Embryonic facial prominence (tissue), 1 donor: ENCODE measurements at regions not wholly inside any gene's neighbourhood (a gene's known extent, or its start where the extent isn't known, plus 50 kb on each side); places are given as distances from the start of the nearest gene placed in this dataset.

ENCODE experiments used
- DNase-seq: peaks from one replicate; pipeline ENCODE4 v3.0.0-alpha.2; 2016; ENCODE audit errors: extremely low spot score

DNA sequence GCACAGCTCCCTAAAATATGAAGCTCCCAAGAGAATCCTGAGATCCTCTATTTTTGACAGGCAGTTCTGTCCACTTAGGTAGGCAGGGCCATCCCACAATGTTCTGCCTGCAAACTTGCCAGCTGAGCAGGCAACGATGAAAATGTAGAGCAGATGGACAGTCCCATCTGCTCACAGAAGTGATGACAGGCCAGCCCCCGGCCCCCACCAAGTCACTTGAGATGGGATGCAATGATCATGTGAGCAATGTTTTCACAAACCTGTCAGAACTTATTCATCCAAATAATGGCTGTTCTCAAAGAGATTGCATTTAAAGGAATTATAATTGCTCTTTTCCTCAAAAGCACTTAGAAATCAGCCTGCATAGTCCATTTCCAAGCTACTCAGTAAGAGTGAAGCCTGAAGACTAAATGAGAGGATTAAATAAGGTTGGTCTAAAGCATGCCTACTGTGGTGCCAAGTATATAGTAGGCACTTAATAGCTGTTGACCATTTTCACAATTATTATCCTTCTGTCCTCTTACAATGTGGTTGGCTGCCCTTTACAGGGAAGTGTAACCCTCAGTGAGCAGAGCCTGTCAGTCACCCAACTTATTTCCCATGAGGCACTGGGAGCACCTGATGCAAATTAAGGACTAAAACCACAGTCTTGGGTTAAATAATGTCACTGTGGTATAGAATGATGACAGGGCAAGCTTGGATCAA lies 301.2 kb downstream of the FGFR2 start:
- DNase-seq, result no peak

DNA sequence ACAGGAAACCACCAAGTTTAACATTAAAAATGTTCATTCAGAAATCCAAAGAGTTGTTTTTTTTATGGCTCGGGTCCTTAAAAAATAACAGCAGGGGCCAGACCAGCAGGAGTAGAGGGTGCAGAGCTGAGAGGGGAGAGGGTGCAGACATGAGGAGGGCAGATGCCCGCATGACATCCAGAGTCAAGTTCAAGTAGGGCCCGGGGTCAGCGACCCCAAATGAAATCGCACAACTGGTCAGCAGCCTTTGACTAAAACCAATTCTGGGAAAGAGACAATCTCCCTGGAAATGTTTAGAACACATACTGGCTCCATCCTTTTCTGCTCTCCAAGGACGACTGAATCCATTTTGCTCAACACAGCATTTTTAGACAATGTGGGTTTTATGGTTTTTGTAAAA lies 297.5 kb downstream of the FGFR2 start:
- DNase-seq, result no peak

DNA sequence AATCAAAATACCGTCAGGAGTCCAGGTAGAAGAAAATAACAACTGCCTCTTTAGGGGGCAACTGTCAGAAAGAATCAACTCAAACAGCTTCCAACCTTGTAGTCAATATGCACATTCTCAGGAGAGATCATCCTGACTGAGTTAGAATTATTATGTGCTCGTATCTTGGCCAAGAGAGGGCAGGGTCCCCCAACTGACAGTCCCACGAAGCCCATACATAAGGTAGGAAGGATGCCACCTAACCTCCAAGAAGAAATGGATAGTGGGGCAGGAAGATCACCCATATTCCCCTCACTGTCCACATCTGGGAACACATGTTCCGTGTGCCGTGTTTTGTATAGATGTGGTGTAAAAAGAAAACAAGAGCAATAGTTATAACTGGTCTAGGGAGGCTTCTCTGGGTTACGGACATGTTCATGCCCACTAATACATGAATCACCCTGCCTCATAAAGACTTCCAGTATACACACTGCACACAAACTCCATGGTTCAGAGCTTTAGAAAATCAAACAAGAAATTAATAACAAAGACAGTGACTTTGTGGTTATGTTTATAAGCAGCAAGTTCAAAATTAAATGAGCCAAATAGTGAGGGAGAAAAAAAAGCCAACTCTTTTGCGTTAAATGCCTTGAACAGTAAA lies 295.6 kb downstream of the FGFR2 start:
- DNase-seq, result no peak

DNA sequence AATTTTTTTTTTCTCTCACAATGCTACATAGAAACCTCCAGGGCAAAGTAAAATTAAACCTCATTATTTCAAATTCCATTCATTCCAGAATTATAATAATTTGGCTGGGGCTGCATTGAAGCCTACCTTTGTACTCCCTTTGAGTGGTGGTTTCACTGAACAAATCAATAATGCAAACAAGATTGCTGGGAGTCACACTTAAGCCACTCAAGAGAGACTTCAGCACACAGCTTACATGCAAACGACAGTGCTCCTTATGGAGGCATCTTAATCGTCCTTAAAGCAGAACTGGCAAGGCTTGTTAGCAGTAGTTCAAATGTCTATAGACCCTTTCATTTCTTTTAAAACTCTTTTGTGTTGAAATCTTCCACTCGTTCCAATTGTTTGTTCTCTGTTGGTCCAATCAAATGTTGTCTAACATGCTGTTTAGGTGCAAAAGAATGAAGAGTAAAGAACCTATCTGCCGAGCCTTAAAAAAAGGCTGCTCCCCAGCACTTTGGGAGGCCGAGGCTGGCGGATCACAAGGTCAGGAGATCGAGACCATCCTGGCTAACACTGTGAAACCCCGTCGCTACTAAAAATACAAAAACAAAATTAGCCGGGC lies 294.9 kb downstream of the FGFR2 start:
- DNase-seq, result no peak

- DNase-seq, result no peak
Observed at GRCh38 chr10:121305066-121305465, 293.2 kb downstream of the FGFR2 start.

DNA sequence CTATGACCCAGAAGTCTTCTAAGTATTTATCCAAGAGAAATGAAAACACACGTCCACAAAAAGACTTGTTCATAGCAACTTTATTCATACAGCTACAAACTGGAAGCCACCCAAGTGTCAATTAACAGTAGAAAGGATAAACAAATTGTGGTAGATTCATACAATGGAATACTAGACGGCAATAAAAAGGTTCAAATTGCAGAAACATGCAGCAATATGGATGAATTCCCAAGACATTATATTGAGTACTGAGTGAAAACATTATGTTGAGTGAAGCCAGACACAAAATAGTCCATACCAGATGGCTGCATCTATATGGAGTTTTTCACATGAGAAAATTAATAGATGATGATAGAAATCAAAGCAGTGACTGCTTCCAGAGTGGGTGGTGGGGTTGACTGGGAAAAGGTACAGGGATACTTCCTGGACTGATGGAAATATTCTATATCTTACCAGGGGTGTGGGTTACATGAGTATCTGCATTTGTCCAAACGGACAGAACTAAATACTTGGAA lies 292.0 kb downstream of the FGFR2 start:
- DNase-seq, result no peak

DNA sequence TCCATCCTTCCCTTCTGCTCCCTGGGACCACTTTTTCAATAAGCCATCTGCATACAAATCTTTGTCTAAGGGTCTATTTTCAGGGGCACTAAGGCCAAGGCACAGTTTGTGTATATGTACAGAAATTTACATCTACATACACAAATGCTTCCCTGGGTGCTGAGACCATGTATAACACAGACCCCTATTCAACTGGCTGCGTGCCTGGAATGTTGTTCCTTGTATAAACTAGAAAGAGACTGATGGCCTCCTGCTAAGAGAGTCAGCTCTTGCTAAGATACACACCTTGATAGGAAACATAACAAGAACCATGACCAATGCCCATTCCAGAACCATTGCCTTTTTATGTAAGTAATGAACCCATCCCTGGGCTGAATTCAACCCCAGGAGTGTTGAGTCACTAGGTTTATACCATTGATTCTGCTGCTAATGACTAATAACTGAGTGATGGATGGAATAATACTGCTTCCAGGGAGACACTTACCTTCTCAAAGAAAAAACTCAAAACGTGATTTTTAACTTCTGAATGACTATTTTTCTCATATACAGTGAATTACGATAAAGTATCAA lies 290.7 kb downstream of the FGFR2 start:
- DNase-seq, result no peak

DNA sequence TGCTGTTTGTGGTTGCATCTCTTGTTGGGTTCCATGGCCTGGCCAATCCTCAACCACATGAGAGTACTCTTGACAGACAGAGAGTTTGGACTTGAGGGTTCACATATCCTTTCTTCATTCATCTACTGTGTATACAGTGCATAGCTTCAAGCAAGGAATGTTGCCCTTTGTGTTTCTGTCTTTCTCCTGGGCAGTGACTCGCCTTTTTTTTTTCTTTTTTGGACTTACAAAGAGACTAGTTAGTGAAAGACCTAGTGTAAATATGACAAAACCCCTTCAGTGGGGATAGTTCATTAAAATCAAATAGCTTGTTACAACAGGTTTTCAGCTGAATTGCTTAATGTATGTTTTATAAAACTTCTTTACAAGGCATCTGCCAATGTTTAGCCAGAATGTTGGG lies 290.2 kb downstream of the FGFR2 start:
- no peak for DNase-seq

- DNase-seq, result no peak
Observed at GRCh38 chr10:121309164-121309563, 289.1 kb downstream of the FGFR2 start.

- DNase-seq, result no peak
Observed at GRCh38 chr10:121310151-121310711, 288.0 kb downstream of the FGFR2 start.

DNA sequence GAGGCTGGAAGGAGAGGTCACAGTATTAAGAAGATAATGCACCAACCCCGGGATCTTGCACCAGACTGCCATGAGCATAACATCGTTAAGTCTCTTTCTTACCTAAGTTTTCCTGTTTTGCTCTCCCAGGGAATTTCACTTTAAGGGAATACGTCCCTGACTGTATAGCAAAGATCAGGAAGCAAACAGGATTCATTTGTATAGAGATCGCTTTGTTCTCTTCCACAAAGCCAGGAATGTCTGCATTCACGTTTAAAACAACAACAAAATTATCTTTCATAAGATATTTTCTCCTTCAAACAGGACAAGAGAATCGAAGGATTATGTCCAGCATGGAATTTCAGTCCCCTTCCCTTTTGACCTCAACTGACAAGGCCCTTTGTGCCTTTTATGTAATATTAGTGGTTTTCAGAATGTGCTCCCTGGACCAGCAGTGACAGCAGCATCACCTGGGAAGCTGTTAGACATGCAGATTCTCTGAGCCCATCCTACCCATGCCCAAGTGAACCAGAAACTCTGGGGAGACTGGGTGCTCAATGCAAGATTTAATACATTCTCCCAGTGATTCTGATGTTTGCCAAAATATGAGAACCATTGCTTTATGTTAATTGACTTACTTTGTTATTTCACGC lies 286.3 kb downstream of the FGFR2 start:
- no peak for DNase-seq

GRCh38 chr10:121312587-121312986 lies 285.7 kb downstream of the FGFR2 start:
- DNase-seq, result no peak

DNA sequence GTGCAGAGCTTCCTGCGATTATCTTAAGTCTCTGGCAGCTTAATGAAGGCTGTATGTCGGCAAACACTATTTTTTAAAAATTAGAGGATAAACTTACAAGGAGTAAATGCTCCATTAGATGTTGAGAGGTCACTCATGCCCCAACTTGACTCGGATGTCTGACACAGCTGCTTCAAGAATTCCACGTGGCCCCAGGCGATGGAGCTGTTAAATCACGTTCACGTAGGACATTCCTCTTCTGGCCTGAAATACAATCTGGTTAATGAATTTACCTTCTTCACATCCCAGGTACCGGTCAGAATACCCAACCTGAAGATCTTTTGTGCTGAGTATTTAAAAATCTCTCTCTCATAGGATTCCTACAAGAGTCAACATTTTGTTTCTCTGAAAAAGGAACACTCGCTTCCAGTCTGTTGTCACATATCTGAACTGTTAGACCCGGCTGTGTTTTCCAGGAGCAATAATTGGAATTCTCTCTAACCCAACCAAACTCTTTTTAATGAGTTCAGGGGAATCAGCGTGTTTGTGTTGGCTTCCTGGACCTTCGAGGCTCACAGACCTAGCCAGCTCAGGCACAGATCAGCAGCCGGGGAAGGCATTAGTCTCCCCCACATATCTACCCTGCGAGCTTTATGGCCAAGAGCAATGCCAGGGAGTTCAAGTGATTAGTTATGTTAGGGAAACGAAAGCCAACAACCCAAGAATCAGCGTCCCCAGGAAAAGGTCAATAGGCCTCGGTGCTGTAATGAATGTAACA lies 284.9 kb downstream of the FGFR2 start:
- DNase-seq, result no peak

GRCh38 chr10:121316432-121316831 lies 281.8 kb downstream of the FGFR2 start:
- DNase-seq, result no peak

DNA sequence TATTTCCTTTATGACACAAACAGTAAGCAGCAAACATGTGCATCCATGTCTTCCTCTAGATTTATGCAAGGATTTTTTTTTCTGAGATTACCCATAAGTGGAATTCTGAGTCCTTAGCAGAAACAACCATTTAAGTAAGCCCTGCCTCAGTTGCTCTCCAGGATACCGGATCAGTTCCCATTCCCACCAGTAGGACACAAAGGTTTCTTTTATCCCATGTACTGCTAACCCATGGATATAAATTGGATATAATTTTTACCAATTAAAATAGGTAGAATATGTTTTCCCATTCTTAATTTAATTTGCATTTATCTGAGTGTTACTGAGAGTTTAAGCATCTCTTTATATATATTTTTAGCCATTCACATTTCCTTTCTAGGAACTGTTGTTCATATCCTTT lies 280.9 kb downstream of the FGFR2 start:
- DNase-seq, result no peak

GRCh38 chr10:121322046-121322445 lies 276.2 kb downstream of the FGFR2 start:
- no peak for DNase-seq

GRCh38 chr10:121322776-121323175 lies 275.5 kb downstream of the FGFR2 start:
- DNase-seq, result no peak

DNA sequence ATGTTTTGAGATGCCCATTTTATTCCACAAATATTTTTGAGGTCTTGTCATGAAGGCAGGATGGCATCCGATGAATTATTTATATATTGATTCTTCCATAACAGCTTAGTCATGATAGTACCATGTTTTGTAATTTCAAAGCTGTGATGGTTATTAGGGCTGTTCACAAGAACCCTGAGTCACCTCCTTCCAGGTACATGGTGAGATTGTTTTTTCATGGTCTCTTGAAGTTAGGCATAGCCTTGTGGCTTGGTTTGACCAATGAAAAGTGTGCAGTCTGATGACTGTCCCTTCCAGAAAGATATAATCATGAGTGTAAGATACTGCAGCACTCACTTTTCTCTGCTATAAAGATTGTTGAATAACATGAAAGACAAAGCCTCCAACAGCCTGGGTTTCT lies 274.8 kb downstream of the FGFR2 start:
- DNase-seq, result no peak

DNA sequence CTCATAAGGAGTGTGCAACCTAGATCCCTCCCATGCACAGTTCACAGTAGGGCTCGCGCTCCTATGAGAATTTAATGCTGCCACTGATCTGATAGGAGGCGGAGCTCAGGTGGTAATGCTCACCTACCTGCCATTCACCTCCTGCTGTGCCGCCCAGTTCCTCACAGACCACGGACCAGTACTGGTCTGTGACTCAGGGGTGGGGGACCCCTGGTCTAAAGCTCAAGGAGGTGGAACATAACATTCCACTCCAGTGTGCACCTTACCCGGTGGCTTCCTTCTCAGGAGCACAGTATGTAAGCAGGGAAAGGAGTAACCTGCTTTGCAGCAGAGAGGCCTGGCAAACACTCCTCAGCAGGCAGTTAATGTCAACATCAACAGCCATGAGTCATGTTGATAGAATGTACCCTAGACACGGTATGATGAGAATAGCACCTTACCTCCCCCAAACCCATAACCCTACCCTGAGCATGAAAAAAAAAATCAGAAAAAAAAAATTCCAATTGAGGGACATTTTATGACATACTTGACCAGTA lies 273.5 kb downstream of the FGFR2 start:
- no peak for DNase-seq

DNA sequence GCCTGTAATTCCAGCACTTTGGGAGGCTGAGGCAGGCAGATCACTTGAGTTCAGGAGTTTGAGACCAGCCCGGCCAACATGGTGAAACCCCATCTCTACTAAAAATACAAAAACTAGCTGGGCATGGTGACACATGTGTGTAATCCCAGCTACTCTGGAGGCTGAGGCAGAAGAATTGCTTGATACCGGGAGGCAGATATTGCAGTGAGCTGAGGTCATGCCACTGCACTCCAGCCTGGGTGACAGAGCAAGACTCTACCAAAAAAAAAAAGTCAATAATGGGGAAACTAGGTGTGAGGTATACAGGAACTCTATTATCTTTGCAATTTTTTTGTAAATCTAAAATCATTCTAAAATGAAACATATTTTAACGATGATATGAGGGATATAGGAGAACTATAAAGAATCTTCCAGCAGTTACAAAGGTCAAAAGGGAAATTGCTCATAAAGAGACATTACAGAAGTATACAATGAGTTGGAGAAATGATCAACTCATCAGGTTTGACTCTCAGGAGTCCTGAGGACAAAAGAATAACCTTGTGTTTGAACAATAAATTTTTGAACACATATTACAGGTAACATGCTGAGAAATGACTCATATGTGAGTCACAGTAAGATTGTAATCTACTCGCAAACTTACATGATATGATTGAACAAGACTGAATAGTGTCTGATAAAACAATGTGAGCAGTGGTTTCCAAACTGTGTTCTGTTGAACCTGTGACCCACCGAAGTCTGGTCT lies 272.6 kb downstream of the FGFR2 start:
- DNase-seq, result no peak
